Parathyroid adenoma (tissue), 2 donors: ENCODE measurements at regions not wholly inside any gene's neighbourhood (a gene's known extent, or its start where the extent isn't known, plus 50 kb on each side); places are given as distances from the start of the nearest gene placed in this dataset.

Experiments used
- H2AFZ ChIP-seq: fragments of 300-600 bp; sonication (generic); one replicate; pipeline ENCODE4 v1.7.0; 2017; ENCODE audit warnings: antibody characterized with exemption, mild to moderate bottlenecking
- H3K27ac ChIP-seq: fragments of 300-600 bp; sonication (generic); one replicate; pipeline ENCODE4 v1.7.0; 2017
- H3K27me3 ChIP-seq: fragments of 300-600 bp; sonication (generic); one replicate; pipeline ENCODE4 v1.7.0; 2017; ENCODE audit warnings: low read length; ENCODE audit not compliant: control insufficient read depth, insufficient read depth
- H3K36me3 ChIP-seq: fragments of 300-600 bp; sonication (generic); one replicate; pipeline ENCODE4 v1.7.0; 2017; ENCODE audit warnings: low read length; ENCODE audit not compliant: control insufficient read depth, insufficient read depth
- H3K4me1 ChIP-seq: fragments of 300-600 bp; sonication (generic); one replicate; pipeline ENCODE4 v1.7.0; 2017; ENCODE audit warnings: control low read depth
- H3K4me2 ChIP-seq: fragments of 300-600 bp; sonication (generic); one replicate; pipeline ENCODE4 v1.7.0; 2017; ENCODE audit warnings: low read length
- H3K4me3 ChIP-seq: fragments of 300-600 bp; sonication (generic); one replicate; pipeline ENCODE4 v1.7.0; 2017; ENCODE audit warnings: low read depth, low read length
- H3K79me2 ChIP-seq: fragments of 300-600 bp; sonication (generic); one replicate; pipeline ENCODE4 v1.7.0; 2017; ENCODE audit warnings: control low read depth
- H3K9ac ChIP-seq: fragments of 300-600 bp; sonication (generic); one replicate; pipeline ENCODE4 v1.7.0; 2017; ENCODE audit warnings: mild to moderate bottlenecking
- H3K9me3 ChIP-seq: fragments of 300-600 bp; sonication (generic); one replicate; pipeline ENCODE4 v1.7.0; 2017; ENCODE audit warnings: low read length; ENCODE audit not compliant: control insufficient read depth
- TF ChIP-seq, protein P1 (sequence below): fragments of 300-600 bp; sonication (generic); IDR thresholded peaks from one replicate; pipeline ENCODE4 v1.7.0; 2017; ENCODE audit warnings: antibody characterized with exemption, mild to moderate bottlenecking
- donor health status: primary hyperparathyroidism.

DNA sequence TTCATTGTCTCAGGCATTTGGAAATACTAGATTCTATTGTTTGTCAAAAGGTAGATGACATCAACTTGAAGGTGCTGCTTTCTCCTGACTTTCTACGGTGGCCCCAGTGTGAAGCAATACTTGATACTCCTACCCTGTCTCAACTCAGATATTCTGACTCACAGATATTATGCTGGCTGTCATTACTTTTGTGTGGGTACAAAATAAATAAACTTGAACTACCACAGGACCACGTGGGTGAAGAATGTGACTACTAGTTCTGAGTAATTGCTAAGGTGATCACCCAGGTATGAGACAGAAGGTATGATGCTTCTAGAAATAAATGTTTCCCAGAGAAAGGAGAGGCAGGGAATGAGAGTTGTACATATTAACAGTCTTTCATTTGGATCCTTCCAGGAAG is 275.3 kb upstream of the SPOCK3 start:
- TF ChIP-seq, protein P1, sequence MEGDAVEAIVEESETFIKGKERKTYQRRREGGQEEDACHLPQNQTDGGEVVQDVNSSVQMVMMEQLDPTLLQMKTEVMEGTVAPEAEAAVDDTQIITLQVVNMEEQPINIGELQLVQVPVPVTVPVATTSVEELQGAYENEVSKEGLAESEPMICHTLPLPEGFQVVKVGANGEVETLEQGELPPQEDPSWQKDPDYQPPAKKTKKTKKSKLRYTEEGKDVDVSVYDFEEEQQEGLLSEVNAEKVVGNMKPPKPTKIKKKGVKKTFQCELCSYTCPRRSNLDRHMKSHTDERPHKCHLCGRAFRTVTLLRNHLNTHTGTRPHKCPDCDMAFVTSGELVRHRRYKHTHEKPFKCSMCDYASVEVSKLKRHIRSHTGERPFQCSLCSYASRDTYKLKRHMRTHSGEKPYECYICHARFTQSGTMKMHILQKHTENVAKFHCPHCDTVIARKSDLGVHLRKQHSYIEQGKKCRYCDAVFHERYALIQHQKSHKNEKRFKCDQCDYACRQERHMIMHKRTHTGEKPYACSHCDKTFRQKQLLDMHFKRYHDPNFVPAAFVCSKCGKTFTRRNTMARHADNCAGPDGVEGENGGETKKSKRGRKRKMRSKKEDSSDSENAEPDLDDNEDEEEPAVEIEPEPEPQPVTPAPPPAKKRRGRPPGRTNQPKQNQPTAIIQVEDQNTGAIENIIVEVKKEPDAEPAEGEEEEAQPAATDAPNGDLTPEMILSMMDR, result no peak
- Histone ChIP-seq H3K9ac (no peak overlapping the region), H3K9me3 (no peaks in the 10 kb centered on the region), H3K4me2 (no peak overlapping the region), H2AFZ (no peak overlapping the region), H3K27me3 (no peaks in the 10 kb centered on the region), H3K27ac (no peak overlapping the region), H3K79me2 (no peaks in the 10 kb centered on the region), H3K4me1 (no peaks in the 10 kb centered on the region), H3K4me3 (no peak overlapping the region), H3K36me3 (no peaks in the 10 kb centered on the region)

DNA sequence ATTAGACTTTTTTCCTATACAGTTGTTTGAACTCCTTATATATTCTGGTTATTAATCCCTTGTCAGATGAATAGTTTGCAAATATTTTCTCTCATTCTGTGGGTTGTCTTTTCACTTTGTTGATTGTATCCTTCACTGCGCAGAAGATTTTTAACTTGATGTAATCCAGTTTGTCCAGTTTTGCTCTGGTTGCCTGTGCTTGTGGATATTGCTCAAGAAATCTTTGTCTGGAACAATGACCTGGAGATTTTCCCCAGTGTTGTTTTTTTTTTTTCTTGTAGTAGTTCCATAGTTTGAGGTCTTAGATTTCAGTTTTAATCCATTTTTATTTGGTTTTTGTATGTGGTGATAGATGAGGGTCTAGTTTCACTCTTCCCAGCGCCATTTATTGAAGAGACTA is 289.8 kb upstream of the SPOCK3 start:
- Histone ChIP-seq H2AFZ (no peak overlapping the region), H3K4me2 (no peak overlapping the region), H3K4me1 (no peaks in the 10 kb centered on the region), H3K9ac (no peak overlapping the region), H3K27ac (no peak overlapping the region), H3K79me2 (no peaks in the 10 kb centered on the region), H3K27me3 (no peaks in the 10 kb centered on the region), H3K9me3 (no peaks in the 10 kb centered on the region), H3K4me3 (no peak overlapping the region), H3K36me3 (no peaks in the 10 kb centered on the region)
- TF ChIP-seq, protein P1, result no peak

DNA sequence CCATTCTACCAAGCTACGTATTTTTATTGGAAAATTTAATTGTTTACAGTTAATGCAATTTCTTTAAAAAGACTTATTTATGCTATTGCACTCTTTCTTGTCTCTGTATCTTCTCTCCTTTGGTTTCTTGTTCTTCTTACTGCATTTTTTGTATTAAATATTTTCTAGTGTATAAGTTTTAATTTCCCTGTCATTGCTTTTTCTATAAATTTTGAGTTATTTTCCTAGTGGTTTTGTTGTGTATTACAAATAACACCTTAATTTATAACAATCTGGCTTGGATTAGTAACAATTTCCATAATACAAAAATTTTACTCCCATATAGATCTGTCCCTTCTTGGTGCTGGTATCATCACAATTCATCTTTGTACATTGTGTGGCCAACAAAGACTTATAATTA is 303.5 kb upstream of the SPOCK3 start:
- Histone ChIP-seq H3K9ac (no peak overlapping the region), H3K27me3 (no peaks in the 10 kb centered on the region), H2AFZ (no peak overlapping the region), H3K4me2 (no peak overlapping the region), H3K4me3 (no peak overlapping the region), H3K9me3 (no peaks in the 10 kb centered on the region), H3K4me1 (no peaks in the 10 kb centered on the region), H3K79me2 (no peaks in the 10 kb centered on the region), H3K27ac (no peak overlapping the region), H3K36me3 (no peaks in the 10 kb centered on the region)
- TF ChIP-seq, protein P1, result no peak

DNA sequence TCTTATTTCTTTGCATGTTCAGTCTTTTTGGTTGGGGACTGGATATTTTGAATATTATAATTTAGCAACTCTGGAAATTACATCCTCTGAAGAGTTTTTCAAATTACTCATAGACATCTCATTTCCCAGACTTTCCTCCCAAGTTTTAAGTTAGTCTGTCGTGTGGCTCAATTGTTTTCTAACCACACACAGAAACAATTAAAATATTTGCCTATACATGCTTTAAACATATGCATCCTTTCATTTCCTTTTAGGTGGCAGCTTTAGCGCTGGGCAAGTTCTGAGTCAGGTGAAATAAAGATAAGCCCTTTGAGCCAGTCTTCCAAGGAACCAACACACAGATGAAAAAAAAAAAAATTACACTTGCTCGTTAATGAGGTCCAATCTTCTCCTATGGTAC is 307.0 kb upstream of the SPOCK3 start:
- Histone ChIP-seq H3K27me3 (no peaks in the 10 kb centered on the region), H3K4me1 (no peaks in the 10 kb centered on the region), H3K79me2 (no peaks in the 10 kb centered on the region), H3K27ac (no peak overlapping the region), H3K9ac (no peak overlapping the region), H3K4me2 (no peak overlapping the region), H3K4me3 (no peak overlapping the region), H2AFZ (no peak overlapping the region), H3K36me3 (no peaks in the 10 kb centered on the region), H3K9me3 (no peaks in the 10 kb centered on the region)
- TF ChIP-seq, protein P1, result no peak

DNA sequence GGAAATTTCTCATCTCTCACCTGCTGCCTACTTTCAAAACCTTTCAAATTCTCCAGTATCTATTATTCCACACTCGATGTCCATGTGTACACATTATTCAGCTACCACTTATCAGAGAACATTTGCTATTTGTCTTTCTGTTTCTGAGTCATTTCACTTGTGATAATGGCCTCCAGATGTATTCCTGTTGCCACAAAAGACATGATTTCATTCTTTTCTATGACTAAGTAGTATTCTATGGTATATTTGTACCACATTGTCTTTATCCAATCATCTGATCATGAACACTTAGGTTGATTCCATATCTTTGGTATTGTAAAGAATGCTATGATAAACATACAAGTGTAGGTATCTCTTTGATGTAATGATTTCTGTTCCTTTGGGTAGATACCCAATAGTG is 310.1 kb upstream of the SPOCK3 start:
- H3K27me3 ChIP-seq, result no peaks in the 10 kb centered on the region
- no peaks in the 10 kb centered on the region for H3K79me2 ChIP-seq
- no peaks in the 10 kb centered on the region for H3K9me3 ChIP-seq
- no peak overlapping the region for H3K9ac ChIP-seq
- H2AFZ ChIP-seq, result no peak overlapping the region
- no peak overlapping the region for H3K27ac ChIP-seq
- no peaks in the 10 kb centered on the region for H3K36me3 ChIP-seq
- TF ChIP-seq, protein P1, result no peak
- no peak overlapping the region for H3K4me3 ChIP-seq
- no peak overlapping the region for H3K4me2 ChIP-seq
- no peaks in the 10 kb centered on the region for H3K4me1 ChIP-seq
